AG04450 (cell line): ENCODE measurements at regions not wholly inside any gene's neighbourhood (a gene's known extent, or its start where the extent isn't known, plus 50 kb on each side); places are given as distances from the start of the nearest gene placed in this dataset.

ENCODE experiments used
- CTCF ChIA-PET: fragments of 300-600, 350-600 bp; formaldehyde crosslinking; extraction: SDS; loops from one replicate; lab custom pipeline; 2022; ENCODE audit warnings: antibody characterized with exemption, inconsistent platforms; lab: Charles Lee
- POLR2A ChIA-PET: fragments of 350-600 bp; formaldehyde crosslinking; extraction: SDS; loops from one replicate; lab custom pipeline; 2021; ENCODE audit warnings: antibody characterized with exemption, inconsistent platforms; lab: Yijun Ruan, JAX
- DNase-seq: peaks from one replicate; pipeline ENCODE4 v3.0.0-alpha.2; 2011; ENCODE audit warnings: low read depth, low spot score
- H3K27ac ChIP-seq: one replicate; pipeline ENCODE4 v1.5.1; 2012; ENCODE audit warnings: low read depth, low read length, control low read depth
- H3K27me3 ChIP-seq: one replicate; pipeline ENCODE4 v1.6.0; 2012; ENCODE audit warnings: low read length; ENCODE audit not compliant: control insufficient read depth, insufficient read depth
- H3K4me3 ChIP-seq: 2 replicates; pipeline ENCODE4 v1.5.1; 2011; ENCODE audit warnings: mild to moderate bottlenecking, low read depth, low read length, control low read depth
- H3K9me3 ChIP-seq: 2 replicates; pipeline ENCODE4 v1.5.1; 2012; ENCODE audit warnings: low read length; ENCODE audit not compliant: control insufficient read depth, insufficient read depth
- CTCF ChIP-seq: IDR thresholded peaks from 2 replicates; pipeline ENCODE4 v1.5.1; 2011; ENCODE audit warnings: low read depth, low read length, control low read depth, inconsistent platforms

- DNase-seq: no peak
- H3K27me3 ChIP-seq: peaks cover 23% of the 10 kb centered on the region
These were observed 115.1 kb upstream of the COPS8 start for GRCh38 chr2:236970656-236971010.

GRCh38 chr2:236971131-236971821, 114.4 kb upstream of the COPS8 start:
- no peak for TF ChIP-seq CTCF
- POLR2A ChIA-PET: no interaction called here

More at GRCh38 chr2:236970656-236971010, 115.1 kb upstream of the COPS8 start:
- CTCF ChIA-PET: no interaction called here
- POLR2A ChIA-PET: no interaction called here
- no peak for TF ChIP-seq CTCF
- Histone ChIP-seq H3K27ac (no peak overlapping the region), H3K4me3 (no peak overlapping the region), H3K9me3 (no peaks in the 10 kb centered on the region)

DNA sequence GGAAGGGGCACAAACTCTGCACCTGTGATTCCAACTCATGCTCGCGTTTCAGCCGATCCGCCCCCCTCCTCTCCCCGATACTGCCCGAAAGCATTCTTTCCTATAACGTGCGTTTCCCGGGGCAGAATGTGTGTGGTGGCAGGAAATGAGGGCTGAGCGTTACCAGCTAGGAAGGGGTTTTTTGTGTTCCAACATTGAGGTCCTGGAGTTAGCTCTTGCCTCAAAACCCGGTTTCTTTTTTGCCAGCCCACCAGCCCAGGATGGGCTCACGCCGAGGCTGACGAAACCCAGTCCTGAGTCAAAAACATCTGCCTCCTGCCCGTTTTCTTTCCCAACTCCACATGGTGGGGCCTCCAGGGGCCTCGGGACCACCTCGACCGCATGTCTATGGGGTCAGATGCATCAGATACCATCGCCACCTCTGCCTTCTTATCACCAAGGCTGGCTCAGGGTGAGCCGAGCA, 113.7 kb upstream of the COPS8 start:
- no peak for TF ChIP-seq CTCF
- Histone ChIP-seq H3K27ac (no peak overlapping the region), H3K27me3 (peaks cover 26% of the 10 kb centered on the region), H3K4me3 (0 out of 2 replicates have a peak overlapping the region, but pooled peaks have one; percentile 1), H3K9me3 (no peaks in the 10 kb centered on the region)
- no peak for DNase-seq
- POLR2A ChIA-PET: no interaction called here
- CTCF ChIA-PET: no interaction called here

More at GRCh38 chr2:236971131-236971821, 114.4 kb upstream of the COPS8 start:
- DNase-seq: no peak
- Histone ChIP-seq H3K27me3 (peaks cover 23% of the 10 kb centered on the region), H3K4me3 (no peak overlapping the region), H3K27ac (no peak overlapping the region), H3K9me3 (no peaks in the 10 kb centered on the region)
- CTCF ChIA-PET: no interaction called here

- DNase-seq: no peak
- no peak for TF ChIP-seq CTCF
- Histone ChIP-seq H3K27ac (no peak overlapping the region), H3K9me3 (no peaks in the 10 kb centered on the region), H3K4me3 (no peak overlapping the region), H3K27me3 (peaks cover 26% of the 10 kb centered on the region)
- ChIA-PET CTCF (no interaction called here), POLR2A (no interaction called here)
These were observed 113.0 kb upstream of the COPS8 start for GRCh38 chr2:236972491-236973342.
